ENCODE measurements at regions not wholly inside any gene's neighbourhood (a gene's known extent, or its start where the extent isn't known, plus 50 kb on each side); places are given as distances from the start of the nearest gene placed in this dataset.
"Not testable (repeated sequence)": the region's sequence is repeated elsewhere in the genome, so short reads cannot be mapped to it uniquely, and the experiment has no call there.

GRCh38 chr21:9733761-9734558 lies 787.4 kb upstream of the TPTE start:
- TF ChIP-seq CTCF, POLR2A (IDR thresholded peaks at IDR 0.05): not testable (repeated sequence)

Measured in thyroid gland (tissue), 4 donors.